ENCODE measurements at regions not wholly inside any gene's neighbourhood (a gene's known extent, or its start where the extent isn't known, plus 50 kb on each side); places are given as distances from the start of the nearest gene placed in this dataset.
"Not testable (repeated sequence)": the region's sequence is repeated elsewhere in the genome, so short reads cannot be mapped to it uniquely, and the experiment has no call there.

- DNase-seq, result no peak
Measured at GRCh38 chr6:10101551-10102252, 313.2 kb downstream of the TFAP2A start.

DNA sequence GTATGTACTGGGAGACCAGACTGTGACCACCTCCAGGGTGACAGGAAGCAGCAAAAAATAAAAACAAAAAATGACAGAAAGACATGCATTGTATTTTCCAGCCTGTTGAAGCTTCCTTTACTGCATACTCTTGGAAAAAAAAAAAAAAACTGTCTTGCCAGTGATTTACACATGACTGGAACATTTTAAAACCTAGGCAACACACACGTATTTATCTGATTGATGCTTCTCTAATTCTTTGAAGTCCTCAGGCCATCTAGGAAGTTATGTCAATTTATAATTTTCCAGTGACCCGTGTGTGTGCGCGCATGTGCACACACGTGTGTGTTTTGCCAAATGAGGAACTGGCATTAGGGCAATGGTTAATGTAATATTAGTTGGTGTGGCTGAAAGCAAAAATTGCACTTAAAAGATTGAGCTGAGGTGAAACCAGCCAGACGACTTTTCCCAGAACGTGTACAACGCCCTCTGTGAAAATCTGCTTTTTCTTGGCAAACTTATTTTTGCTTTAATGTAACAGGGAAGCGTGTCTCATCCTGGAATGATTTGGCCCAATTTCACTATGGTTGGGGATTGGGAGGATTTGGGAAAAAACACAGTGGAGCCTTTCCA lies 315.2 kb downstream of the TFAP2A start:
- no peak for DNase-seq

GRCh38 chr6:10098756-10099528 lies 315.9 kb downstream of the TFAP2A start:
- no peak for DNase-seq

- no peak for DNase-seq
Measured at GRCh38 chr6:10093282-10093681, 321.6 kb downstream of the TFAP2A start.

- DNase-seq, result no peak
Measured at GRCh38 chr6:10084111-10084986, 330.5 kb downstream of the TFAP2A start.

- no peak for DNase-seq
Measured at GRCh38 chr6:10082385-10082784, 332.5 kb downstream of the TFAP2A start.

DNA sequence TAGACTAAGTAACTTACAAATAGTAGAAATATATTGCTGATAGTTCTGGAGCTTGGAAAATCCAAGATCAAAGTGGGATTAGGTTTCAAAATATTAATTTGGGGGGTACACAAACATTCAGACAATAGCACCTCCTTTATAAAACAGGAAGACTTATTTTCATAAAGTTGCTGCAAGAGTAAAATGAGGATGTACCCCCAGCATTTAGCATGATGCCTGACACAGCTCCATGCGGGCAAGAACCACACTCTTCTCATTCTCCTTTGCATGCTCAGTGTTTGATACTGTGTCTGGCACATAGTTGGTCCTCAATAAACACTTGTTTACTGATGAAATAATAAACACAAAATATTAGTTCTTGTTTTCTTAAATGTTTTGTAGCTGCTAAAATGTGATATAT lies 332.9 kb downstream of the TFAP2A start:
- no peak for DNase-seq

- no peak for DNase-seq
Measured at GRCh38 chr6:10081075-10081474, 333.8 kb downstream of the TFAP2A start.

DNA sequence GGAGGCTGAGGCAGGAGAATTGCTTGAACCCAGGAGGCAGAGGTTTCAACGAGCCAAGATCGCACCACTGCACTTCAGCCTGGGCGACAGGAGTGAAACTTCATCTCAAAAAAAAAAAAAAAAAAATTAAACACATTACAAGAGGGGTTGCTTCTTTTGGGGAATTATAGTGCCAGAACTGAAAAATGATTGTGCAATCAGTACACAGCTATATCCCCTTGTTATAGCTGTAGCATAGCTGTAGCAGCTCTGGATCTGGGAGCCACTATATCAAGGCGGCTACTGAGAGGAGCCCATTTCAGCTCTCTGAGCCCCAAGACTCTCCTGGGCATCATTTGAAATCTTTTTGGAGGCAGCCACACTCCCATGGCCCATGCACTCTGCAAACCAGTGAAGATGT lies 334.3 kb downstream of the TFAP2A start:
- no peak for DNase-seq

DNA sequence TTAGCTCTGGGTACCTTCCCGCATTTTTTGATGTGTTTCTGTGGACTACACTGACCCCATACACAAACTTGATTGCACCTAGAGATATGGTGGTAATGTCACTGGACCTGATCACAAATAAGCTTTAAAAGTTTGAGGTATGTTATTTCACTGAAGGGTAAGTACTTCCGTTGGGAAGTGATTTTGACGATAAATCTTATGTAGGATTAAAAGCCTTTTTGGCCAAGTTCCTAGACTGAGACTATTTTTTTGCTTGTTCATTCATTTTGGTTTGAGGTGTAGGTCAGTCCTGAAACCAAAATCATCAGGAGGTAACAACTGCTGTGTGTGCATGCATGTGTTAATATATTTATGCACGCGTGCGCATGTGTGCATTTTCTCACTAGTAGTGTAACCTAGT lies 336.3 kb downstream of the TFAP2A start:
- no peak for DNase-seq

- DNase-seq, result not testable (repeated sequence)
Measured at GRCh38 chr6:10074726-10075125, 340.1 kb downstream of the TFAP2A start.

DNA sequence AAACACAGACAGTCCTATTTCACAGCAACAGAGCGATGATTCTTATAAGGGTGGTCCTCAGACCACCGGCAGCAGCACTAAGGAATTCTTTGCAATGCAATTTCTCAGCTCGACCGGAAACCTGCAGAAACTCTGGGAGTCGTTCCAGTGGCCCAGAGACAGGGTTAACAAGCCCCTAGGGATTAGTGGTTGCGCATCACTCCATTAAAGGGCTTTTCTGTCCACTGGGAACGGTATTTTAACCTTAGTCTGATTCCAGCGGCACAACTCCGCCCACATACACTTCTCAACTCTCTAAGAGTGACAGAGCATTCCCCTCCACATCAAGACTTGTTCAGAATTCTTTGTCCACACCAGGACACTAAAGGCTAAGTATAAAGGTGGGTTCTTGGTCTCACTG lies 341.5 kb downstream of the TFAP2A start:
- no peak for DNase-seq

- no peak for DNase-seq
Measured at GRCh38 chr6:10071631-10072220, 343.1 kb downstream of the TFAP2A start.

GRCh38 chr6:10060004-10060403 lies 354.9 kb downstream of the TFAP2A start:
- DNase-seq, result no peak

DNA sequence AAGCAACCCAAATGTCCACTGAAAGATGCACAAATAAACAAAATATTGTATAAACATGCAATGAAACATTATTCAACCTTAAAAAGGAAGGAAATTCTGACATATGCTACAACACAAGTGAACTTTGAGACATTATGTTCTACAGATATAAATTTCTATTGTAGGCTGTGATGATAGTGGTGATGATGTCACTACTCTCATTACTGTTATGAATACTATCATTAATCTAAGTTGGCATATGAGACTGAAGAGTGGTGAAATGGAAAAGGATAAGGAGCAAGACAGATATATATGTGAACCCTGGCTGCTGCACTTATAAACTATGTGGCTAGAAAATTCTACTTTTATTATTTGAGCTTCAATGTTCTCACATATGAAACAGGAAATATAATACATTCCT lies 360.2 kb downstream of the TFAP2A start:
- DNase-seq, result no peak

DNA sequence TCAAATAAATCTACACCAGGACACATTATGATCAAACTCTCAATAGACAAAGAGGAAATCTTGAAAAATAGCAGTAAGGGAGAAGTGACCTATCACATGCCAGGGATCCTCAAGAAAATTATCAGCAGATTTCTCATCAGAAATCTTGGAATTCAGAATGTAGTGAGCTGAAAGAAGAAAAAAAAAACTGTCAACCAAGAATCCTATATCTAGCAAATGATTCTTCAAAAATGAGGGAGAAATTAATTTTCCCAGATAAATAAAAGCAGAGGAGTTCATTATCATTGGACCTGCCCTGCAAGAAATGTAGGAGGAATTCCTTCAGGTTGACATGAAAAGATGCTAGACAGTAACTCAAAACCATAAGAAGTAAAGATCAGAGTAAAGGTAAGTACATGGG lies 363.6 kb downstream of the TFAP2A start:
- DNase-seq, result no peak

- DNase-seq, result no peak
Measured at GRCh38 chr6:10048370-10049297, 366.2 kb downstream of the TFAP2A start.

- DNase-seq, result no peak
Measured at GRCh38 chr6:10042280-10042679, 372.6 kb downstream of the TFAP2A start.

DNA sequence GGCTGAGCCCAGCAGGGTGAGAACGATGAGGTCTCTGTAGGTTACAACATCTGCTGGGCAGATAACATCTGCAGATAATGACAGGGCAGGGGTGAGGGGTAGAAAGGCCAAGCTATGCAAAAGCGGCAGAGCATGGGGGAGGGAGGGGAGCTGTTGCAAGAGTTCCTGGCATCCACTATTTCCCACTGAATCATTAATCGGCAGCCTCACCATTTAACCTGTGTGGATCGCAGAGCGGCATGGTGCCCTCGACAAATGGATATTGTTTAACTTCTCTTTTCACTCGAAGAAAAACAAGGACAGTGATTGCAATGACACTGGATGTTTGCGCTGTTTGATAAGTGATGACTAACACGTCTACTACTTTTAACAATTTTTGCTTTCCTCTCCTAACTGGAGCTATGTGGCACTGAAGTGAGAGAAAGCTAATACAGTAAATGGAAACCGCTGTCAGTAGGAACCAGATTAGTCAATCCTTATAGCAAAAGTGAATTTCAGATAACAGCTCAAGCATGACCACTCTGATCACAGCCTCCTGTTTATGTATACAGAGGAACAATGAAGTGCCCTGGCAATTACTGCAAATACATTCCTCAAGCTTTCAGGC lies 381.5 kb downstream of the TFAP2A start:
- no peak for DNase-seq

DNA sequence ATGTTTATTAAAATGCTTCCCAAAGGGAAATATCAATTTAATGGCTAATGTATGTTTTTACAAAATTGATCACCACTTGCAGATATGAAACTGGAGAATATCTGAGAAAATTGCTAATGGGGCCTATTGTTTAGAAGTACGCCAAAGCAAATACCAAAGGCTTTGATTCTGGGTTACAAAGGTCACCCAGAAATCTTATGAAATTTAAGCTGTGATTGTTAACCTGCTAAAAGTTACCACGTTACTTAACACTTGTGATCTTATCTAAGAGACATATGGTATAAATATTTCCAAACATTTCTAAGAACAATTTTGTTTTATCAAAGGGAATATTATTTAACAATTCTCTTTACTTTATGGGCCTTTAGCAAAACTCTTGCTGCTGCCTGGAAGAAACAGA lies 383.3 kb downstream of the TFAP2A start:
- no peak for DNase-seq

DNA sequence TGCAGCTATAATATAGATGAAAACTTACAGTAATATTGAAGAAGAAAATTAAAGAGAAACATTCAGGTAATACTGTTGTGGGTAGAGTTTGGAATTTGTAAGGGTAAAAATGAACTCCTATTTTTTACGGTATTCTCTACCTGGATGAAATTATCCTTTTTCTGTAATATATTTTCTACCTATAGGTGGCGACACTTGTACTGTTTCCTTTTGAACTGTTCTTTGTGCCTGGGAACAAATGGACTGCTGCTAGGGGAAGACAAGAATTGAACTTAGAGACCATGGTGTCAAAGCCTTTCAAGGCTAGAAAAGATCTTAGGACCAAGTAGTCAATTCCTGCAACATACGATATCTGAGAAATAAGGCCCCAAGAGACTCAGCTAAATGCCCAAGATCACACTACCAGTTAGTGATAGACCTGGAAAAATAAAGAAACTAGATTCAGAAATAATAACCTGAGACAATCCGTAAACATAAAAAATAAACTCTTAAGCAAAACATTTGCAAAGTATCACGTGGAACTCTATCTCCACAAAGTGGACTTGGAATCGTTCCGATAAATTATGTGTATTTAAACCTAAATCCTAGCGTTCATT lies 383.8 kb downstream of the TFAP2A start:
- no peak for DNase-seq
